Esophagus squamous epithelium (tissue), 4 donors: ENCODE measurements at regions not wholly inside any gene's neighbourhood (a gene's known extent, or its start where the extent isn't known, plus 50 kb on each side); places are given as distances from the start of the nearest gene placed in this dataset.
"Not testable (repeated sequence)": the region's sequence is repeated elsewhere in the genome, so short reads cannot be mapped to it uniquely, and the experiment has no call there.

Experiments used
- POLR2A ChIP-seq, 4 donors: fragments of 450-650 bp; IDR thresholded peaks; one replicate each; pipeline ENCODE4 v1.6.1; 2017; ENCODE audit warnings: antibody characterized with exemption in 4 of 4, mild to moderate bottlenecking in 4 of 4, moderate library complexity in 3 of 4
- TF ChIP-seq, protein P1 (sequence below), 6 experiments: fragments of 450-650 bp in 4 of 6; fragments of 200-600 bp in 2 of 6; sonication (generic) in 2 of 6; IDR thresholded peaks; one replicate each; pipeline ENCODE4 v1.5.1; 2016 to 2019; ENCODE audit warnings: antibody characterized with exemption in 6 of 6, mild to moderate bottlenecking in 4 of 6, moderate library complexity in 4 of 6

DNA sequence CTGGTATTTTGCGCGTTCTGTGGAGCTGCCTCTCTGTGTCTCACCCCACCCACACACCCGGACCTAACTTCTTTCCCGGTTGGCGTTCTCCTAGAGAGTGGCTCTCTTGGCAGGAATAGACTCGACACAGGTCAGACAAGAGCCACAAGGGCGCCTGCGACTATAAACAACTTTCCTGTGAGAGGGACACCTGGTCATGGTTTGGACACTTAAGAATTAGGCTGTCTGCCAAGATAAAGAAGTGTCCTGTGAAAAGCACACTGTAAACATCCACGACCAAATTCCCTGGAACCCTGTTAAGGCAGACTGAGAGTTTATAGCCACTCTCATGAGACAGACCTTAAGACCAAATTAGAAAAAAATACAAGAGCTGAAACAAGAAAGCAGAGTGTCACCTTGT is 192.9 kb upstream of the ATP6AP2 start:
- TF ChIP-seq, protein P1, sequence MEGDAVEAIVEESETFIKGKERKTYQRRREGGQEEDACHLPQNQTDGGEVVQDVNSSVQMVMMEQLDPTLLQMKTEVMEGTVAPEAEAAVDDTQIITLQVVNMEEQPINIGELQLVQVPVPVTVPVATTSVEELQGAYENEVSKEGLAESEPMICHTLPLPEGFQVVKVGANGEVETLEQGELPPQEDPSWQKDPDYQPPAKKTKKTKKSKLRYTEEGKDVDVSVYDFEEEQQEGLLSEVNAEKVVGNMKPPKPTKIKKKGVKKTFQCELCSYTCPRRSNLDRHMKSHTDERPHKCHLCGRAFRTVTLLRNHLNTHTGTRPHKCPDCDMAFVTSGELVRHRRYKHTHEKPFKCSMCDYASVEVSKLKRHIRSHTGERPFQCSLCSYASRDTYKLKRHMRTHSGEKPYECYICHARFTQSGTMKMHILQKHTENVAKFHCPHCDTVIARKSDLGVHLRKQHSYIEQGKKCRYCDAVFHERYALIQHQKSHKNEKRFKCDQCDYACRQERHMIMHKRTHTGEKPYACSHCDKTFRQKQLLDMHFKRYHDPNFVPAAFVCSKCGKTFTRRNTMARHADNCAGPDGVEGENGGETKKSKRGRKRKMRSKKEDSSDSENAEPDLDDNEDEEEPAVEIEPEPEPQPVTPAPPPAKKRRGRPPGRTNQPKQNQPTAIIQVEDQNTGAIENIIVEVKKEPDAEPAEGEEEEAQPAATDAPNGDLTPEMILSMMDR (IDR thresholded peaks at IDR 0.05), result not testable (repeated sequence)
- TF ChIP-seq POLR2A (IDR thresholded peaks at IDR 0.05), result not testable (repeated sequence)
